Activated CD4-positive, alpha-beta memory T cell treated with anti-CD3 and anti-CD28 coated beads for 36 hours (primary cell): ENCODE measurements at regions not wholly inside any gene's neighbourhood (a gene's known extent, or its start where the extent isn't known, plus 50 kb on each side); places are given as distances from the start of the nearest gene placed in this dataset.
"Not testable (repeated sequence)": the region's sequence is repeated elsewhere in the genome, so short reads cannot be mapped to it uniquely, and the experiment has no call there.

Experiments
- CTCF ChIA-PET: fragments of 350-600 bp; sonication (Branson Sonifier 250); formaldehyde crosslinking; loops from one replicate; lab custom pipeline; 2021; ENCODE audit warnings: antibody characterized with exemption, inconsistent platforms; lab: Charles Lee
- POLR2A ChIA-PET: fragments of 350-600 bp; sonication (Branson Sonifier 250); formaldehyde crosslinking; loops from one replicate; lab custom pipeline; 2021; ENCODE audit warnings: antibody characterized with exemption; lab: Charles Lee
- DNase-seq: peaks from one replicate; pipeline ENCODE4 v3.0.0-alpha.2; 2020
- H3K27ac Mint-ChIP-seq: one replicate; pipeline ENCODE4 v1.8.0; 2021; ENCODE audit warnings: mixed read lengths
- H3K27me3 Mint-ChIP-seq: one replicate; pipeline ENCODE4 v1.8.0; 2021; ENCODE audit warnings: mixed read lengths
- H3K36me3 Mint-ChIP-seq: one replicate; pipeline ENCODE4 v1.8.0; 2021; ENCODE audit warnings: mixed read lengths
- H3K4me1 Mint-ChIP-seq: one replicate; pipeline ENCODE4 v1.8.0; 2021; ENCODE audit warnings: low read depth, mixed read lengths
- H3K4me3 Mint-ChIP-seq: one replicate; pipeline ENCODE4 v1.8.0; 2021; ENCODE audit warnings: mild to moderate bottlenecking, mixed read lengths
- H3K9me3 Mint-ChIP-seq: one replicate; pipeline ENCODE4 v1.8.0; 2021; ENCODE audit warnings: mixed read lengths
- intact Hi-C: fragments of 100-400 bp; cut with micrococcal nuclease; formaldehyde crosslinking; loops from one replicate; pipeline ENCODE4 v1.15.1; 2023

- intact Hi-C loops = no loop called here
- Mint-ChIP-seq H3K4me3 (no peak overlapping the region), H3K27ac (no peak overlapping the region), H3K9me3 (no peaks in the 10 kb centered on the region), H3K36me3 (no peaks in the 10 kb centered on the region), H3K27me3 (peaks cover 1% of the 10 kb centered on the region), H3K4me1 (no peaks in the 10 kb centered on the region)
- ChIA-PET CTCF (no interaction called here), POLR2A (no interaction called here)
- DNase-seq = no peak
These were observed 126.2 kb upstream of the ADCY2 start for GRCh38 chr5:7269591-7270274.

GRCh38 chr5:7271435-7272084, 124.4 kb upstream of the ADCY2 start:
- Mint-ChIP-seq H3K27ac (no peak overlapping the region), H3K27me3 (peaks cover 1% of the 10 kb centered on the region), H3K4me1 (no peaks in the 10 kb centered on the region), H3K9me3 (peaks cover 3% of the 10 kb centered on the region), H3K4me3 (no peak overlapping the region), H3K36me3 (no peaks in the 10 kb centered on the region)
- ChIA-PET CTCF (no interaction called here), POLR2A (no interaction called here)
- intact Hi-C loops = no loop called here
- no peak for DNase-seq

GRCh38 chr5:7272408-7272965, 123.5 kb upstream of the ADCY2 start:
- H3K27me3 Mint-ChIP-seq = peaks cover 1% of the 10 kb centered on the region
- no peaks in the 10 kb centered on the region for H3K36me3 Mint-ChIP-seq
- H3K9me3 Mint-ChIP-seq = peaks cover 4% of the 10 kb centered on the region
- H3K4me3 Mint-ChIP-seq = no peak overlapping the region
- H3K4me1 Mint-ChIP-seq = no peaks in the 10 kb centered on the region
- DNase-seq = no peak
- POLR2A ChIA-PET = no interaction called here
- intact Hi-C loops = no loop called here
- H3K27ac Mint-ChIP-seq = no peak overlapping the region
- CTCF ChIA-PET = no interaction called here

- intact Hi-C loops = no loop called here
- H3K4me1 Mint-ChIP-seq = no peaks in the 10 kb centered on the region
- no peak overlapping the region for H3K4me3 Mint-ChIP-seq
- CTCF ChIA-PET = no interaction called here
- no peak for DNase-seq
- peaks cover 4% of the 10 kb centered on the region for H3K9me3 Mint-ChIP-seq
- H3K27ac Mint-ChIP-seq = no peak overlapping the region
- peaks cover 1% of the 10 kb centered on the region for H3K27me3 Mint-ChIP-seq
- no peaks in the 10 kb centered on the region for H3K36me3 Mint-ChIP-seq
- POLR2A ChIA-PET = no interaction called here
These were observed 121.7 kb upstream of the ADCY2 start for GRCh38 chr5:7274203-7274602.

GRCh38 chr5:7289634-7290033, 106.3 kb upstream of the ADCY2 start:
- POLR2A ChIA-PET, H3K36me3 Mint-ChIP-seq, intact Hi-C loops, H3K4me1 Mint-ChIP-seq, DNase-seq, H3K27ac Mint-ChIP-seq, CTCF ChIA-PET, H3K4me3 Mint-ChIP-seq, H3K27me3 Mint-ChIP-seq, H3K9me3 Mint-ChIP-seq: not testable (repeated sequence)

GRCh38 chr5:7297821-7298220, 98.1 kb upstream of the ADCY2 start:
- H3K27me3 Mint-ChIP-seq, CTCF ChIA-PET, H3K4me1 Mint-ChIP-seq, POLR2A ChIA-PET, intact Hi-C loops, H3K4me3 Mint-ChIP-seq, H3K27ac Mint-ChIP-seq, H3K36me3 Mint-ChIP-seq, H3K9me3 Mint-ChIP-seq, DNase-seq: not testable (repeated sequence)

- POLR2A ChIA-PET, H3K27me3 Mint-ChIP-seq, DNase-seq, H3K4me3 Mint-ChIP-seq, H3K36me3 Mint-ChIP-seq, H3K9me3 Mint-ChIP-seq, H3K4me1 Mint-ChIP-seq, CTCF ChIA-PET, intact Hi-C loops, H3K27ac Mint-ChIP-seq: not testable (repeated sequence)
These were observed 96.2 kb upstream of the ADCY2 start for GRCh38 chr5:7299731-7300130.

GRCh38 chr5:7305000-7305674, 90.8 kb upstream of the ADCY2 start:
- DNase-seq, POLR2A ChIA-PET, CTCF ChIA-PET, H3K36me3 Mint-ChIP-seq, H3K9me3 Mint-ChIP-seq, H3K27me3 Mint-ChIP-seq, H3K4me1 Mint-ChIP-seq, H3K27ac Mint-ChIP-seq, intact Hi-C loops, H3K4me3 Mint-ChIP-seq: not testable (repeated sequence)

GRCh38 chr5:7306556-7306955, 89.4 kb upstream of the ADCY2 start:
- H3K27me3 Mint-ChIP-seq, H3K36me3 Mint-ChIP-seq, POLR2A ChIA-PET, intact Hi-C loops, H3K27ac Mint-ChIP-seq, H3K4me1 Mint-ChIP-seq, H3K9me3 Mint-ChIP-seq, CTCF ChIA-PET, H3K4me3 Mint-ChIP-seq: not testable (repeated sequence)
- peak; percentile 17 for DNase-seq

- H3K9me3 Mint-ChIP-seq, CTCF ChIA-PET, POLR2A ChIA-PET: not testable (repeated sequence)
These were observed 88.2 kb upstream of the ADCY2 start for GRCh38 chr5:7307709-7308108.

GRCh38 chr5:7309715-7310114, 86.2 kb upstream of the ADCY2 start:
- H3K27ac Mint-ChIP-seq, CTCF ChIA-PET, DNase-seq, H3K9me3 Mint-ChIP-seq, H3K4me1 Mint-ChIP-seq, H3K4me3 Mint-ChIP-seq, POLR2A ChIA-PET, H3K36me3 Mint-ChIP-seq, H3K27me3 Mint-ChIP-seq, intact Hi-C loops: not testable (repeated sequence)

More at GRCh38 chr5:7307709-7308108, 88.2 kb upstream of the ADCY2 start:
- H3K4me3 Mint-ChIP-seq, H3K27me3 Mint-ChIP-seq, intact Hi-C loops, DNase-seq, H3K36me3 Mint-ChIP-seq, H3K27ac Mint-ChIP-seq, H3K4me1 Mint-ChIP-seq: not testable (repeated sequence)

- H3K27me3 Mint-ChIP-seq, H3K9me3 Mint-ChIP-seq, H3K4me1 Mint-ChIP-seq, H3K27ac Mint-ChIP-seq, intact Hi-C loops, H3K4me3 Mint-ChIP-seq, CTCF ChIA-PET, DNase-seq, H3K36me3 Mint-ChIP-seq, POLR2A ChIA-PET: not testable (repeated sequence)
These were observed 85.3 kb upstream of the ADCY2 start for GRCh38 chr5:7310656-7311055.
